ENCODE measurements at regions not wholly inside any gene's neighbourhood (a gene's known extent, or its start where the extent isn't known, plus 50 kb on each side); places are given as distances from the start of the nearest gene placed in this dataset.

DNA sequence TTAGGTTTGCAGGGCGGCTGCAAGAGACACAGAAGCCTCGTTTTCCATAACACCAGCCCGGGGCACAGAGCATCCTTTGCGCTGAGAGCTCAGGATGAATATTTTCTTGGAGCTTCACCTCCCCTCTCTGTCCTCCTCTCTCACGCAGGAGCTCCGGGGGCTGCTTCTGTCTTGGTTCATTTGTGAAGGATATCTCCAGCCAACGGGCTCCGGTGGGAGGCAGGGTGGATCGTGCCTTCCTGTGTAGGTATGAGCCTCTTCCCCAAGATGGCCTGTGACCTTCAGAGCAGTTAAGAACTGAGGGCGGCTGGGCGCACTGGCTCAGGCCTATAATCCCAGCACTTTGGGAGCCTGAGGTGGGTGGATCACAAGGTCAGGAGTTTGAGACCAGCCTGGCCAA, 319.0 kb upstream of the C1orf174 start:
- no peaks in the 10 kb centered on the region for H3K4me1 ChIP-seq
- H3K27ac ChIP-seq: no peak overlapping the region
- H3K36me3 ChIP-seq: no peaks in the 10 kb centered on the region
- intact Hi-C loops (cut with DNase I; ENCODE audit: low total_unique reads): no loop called here
- TF ChIP-seq, protein P1, sequence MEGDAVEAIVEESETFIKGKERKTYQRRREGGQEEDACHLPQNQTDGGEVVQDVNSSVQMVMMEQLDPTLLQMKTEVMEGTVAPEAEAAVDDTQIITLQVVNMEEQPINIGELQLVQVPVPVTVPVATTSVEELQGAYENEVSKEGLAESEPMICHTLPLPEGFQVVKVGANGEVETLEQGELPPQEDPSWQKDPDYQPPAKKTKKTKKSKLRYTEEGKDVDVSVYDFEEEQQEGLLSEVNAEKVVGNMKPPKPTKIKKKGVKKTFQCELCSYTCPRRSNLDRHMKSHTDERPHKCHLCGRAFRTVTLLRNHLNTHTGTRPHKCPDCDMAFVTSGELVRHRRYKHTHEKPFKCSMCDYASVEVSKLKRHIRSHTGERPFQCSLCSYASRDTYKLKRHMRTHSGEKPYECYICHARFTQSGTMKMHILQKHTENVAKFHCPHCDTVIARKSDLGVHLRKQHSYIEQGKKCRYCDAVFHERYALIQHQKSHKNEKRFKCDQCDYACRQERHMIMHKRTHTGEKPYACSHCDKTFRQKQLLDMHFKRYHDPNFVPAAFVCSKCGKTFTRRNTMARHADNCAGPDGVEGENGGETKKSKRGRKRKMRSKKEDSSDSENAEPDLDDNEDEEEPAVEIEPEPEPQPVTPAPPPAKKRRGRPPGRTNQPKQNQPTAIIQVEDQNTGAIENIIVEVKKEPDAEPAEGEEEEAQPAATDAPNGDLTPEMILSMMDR (IDR thresholded peaks at IDR 0.05): no peak
- peaks cover 0 to 8% of the 10 kb centered on the region in 2 donors for H3K27me3 ChIP-seq
- H3K4me3 ChIP-seq: no peak overlapping the region
- no peaks in the 10 kb centered on the region for H3K9me3 ChIP-seq
- DNase-seq: no peak

DNA sequence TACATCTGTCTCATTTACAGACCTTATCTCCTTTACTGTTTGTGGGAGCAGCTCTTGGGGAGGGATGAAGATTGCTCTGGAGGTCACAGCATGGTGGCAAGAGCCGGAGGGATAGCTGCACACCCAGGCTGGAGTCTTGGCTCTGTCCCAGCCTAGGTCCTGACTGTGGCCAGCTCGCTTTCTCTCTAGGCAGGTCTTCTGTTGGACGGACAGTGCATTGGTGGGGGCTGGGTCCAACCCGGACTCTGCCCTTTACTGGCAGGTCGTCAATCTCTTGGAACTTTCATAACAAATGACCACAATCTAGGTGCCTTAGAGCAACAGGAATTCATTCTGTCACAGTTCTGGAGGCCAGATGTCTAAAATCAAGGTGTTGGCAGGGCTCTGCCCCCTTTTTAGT, 319.8 kb upstream of the C1orf174 start:
- Histone ChIP-seq H3K36me3 (no peaks in the 10 kb centered on the region), H3K9me3 (no peaks in the 10 kb centered on the region), H3K4me3 (no peak overlapping the region), H3K4me1 (no peaks in the 10 kb centered on the region), H3K27ac (no peak overlapping the region), H3K27me3 (peaks cover 0 to 8% of the 10 kb centered on the region in 2 donors)
- intact Hi-C loops (cut with DNase I; ENCODE audit: low total_unique reads): no loop called here
- TF ChIP-seq, protein P1 (IDR thresholded peaks at IDR 0.05): no peak
- no peak for DNase-seq

DNA sequence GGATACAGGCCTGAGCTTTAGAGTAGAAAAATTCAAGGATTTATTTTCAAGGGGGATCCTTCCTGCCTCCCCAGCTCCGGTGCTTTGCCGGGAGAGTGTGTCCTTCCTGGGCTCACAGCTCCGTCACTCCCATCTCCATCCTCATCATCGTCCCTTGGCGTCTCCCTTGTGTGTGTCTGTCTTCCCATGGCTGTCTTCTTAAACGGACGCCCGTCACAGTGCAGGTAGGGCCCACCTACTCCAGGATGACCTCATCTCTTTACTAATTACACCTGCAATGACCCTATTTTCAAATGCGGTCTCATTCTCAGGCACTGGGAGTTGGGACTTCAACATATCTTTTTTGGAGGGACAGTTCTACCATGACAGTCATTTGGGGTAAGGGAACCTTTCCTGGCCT, 320.3 kb upstream of the C1orf174 start:
- DNase-seq: no peak
- H3K4me1 ChIP-seq: no peaks in the 10 kb centered on the region
- H3K9me3 ChIP-seq: no peaks in the 10 kb centered on the region
- H3K27ac ChIP-seq: no peak overlapping the region
- TF ChIP-seq, protein P1 (IDR thresholded peaks at IDR 0.05): no peak
- intact Hi-C loops (cut with DNase I; ENCODE audit: low total_unique reads): no loop called here
- no peak overlapping the region for H3K4me3 ChIP-seq
- H3K27me3 ChIP-seq: peaks cover 0 to 8% of the 10 kb centered on the region in 2 donors
- H3K36me3 ChIP-seq: no peaks in the 10 kb centered on the region

DNA sequence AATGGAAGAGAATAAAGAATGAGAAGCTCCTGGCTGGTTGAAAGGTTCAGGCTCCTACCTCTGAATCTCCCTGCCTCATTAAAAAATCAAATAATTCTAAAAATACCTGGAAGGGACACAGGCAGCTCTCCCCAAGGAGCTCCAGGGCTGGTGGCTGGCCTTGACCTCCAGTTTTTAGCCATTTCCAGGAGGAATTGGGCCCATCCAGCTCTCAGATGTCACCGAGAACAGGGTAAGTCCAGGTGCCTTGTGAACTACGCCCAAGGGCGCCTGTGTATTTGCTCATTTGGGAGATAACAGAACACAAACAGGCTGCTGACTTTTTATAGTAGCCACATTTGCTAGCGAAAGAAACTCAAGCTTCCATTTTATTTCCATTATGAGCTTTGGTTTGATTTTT, 321.0 kb upstream of the C1orf174 start:
- H3K4me3 ChIP-seq: no peak overlapping the region
- DNase-seq: no peak
- peaks cover 0 to 8% of the 10 kb centered on the region in 2 donors for H3K27me3 ChIP-seq
- intact Hi-C loops (cut with DNase I; ENCODE audit: low total_unique reads): no loop called here
- H3K4me1 ChIP-seq: no peaks in the 10 kb centered on the region
- TF ChIP-seq, protein P1 (IDR thresholded peaks at IDR 0.05): no peak
- H3K9me3 ChIP-seq: no peaks in the 10 kb centered on the region
- no peaks in the 10 kb centered on the region for H3K36me3 ChIP-seq
- no peak overlapping the region for H3K27ac ChIP-seq

DNA sequence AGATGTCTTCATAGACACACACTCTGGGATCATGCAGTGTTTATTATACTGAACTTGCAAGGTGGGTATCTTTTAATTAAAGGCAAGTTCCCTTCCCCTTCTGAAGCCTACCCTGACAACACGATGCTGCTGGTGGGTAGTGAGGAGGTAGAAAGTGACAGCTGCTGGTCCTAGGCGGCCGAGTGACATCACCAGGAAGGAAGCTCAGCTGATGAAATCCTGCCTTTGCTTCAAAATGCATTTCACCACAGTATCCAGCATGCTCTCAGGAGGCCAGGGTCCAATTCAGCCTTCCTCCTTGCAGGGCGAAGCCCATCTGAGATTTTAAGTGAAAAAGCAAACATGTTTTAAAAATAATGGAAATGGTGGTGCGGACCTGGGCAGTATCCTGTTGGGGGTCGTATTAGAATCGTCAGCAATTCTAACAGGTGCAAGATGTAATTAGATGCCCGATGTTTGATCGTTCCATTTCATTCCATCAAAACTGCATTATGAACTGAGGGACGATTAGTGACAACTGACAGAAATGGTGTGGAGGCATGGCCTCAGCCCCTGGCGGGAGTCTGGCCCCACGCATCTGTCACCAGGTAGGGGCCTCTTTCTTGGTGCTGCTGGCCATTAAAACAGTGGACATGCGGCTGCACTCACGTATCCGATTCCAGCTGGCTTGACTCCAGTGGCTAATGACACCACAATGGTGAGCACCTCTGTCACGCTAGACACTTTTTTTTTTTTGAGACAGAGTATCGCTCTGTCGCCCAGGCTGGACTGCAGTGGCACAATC, 324.8 kb upstream of the C1orf174 start:
- Histone ChIP-seq H3K27me3 (peaks cover 0 to 1% of the 10 kb centered on the region in 2 donors), H3K27ac (no peak overlapping the region), H3K4me3 (no peak overlapping the region), H3K4me1 (no peaks in the 10 kb centered on the region), H3K9me3 (no peaks in the 10 kb centered on the region), H3K36me3 (no peaks in the 10 kb centered on the region)
- intact Hi-C loops (cut with DNase I; ENCODE audit: low total_unique reads): no loop called here
- TF ChIP-seq, protein P1 (IDR thresholded peaks at IDR 0.05): no peak
- DNase-seq: no peak

Data from tibial artery (tissue), 4 donors.